ENCODE measurements at regions not wholly inside any gene's neighbourhood (a gene's known extent, or its start where the extent isn't known, plus 50 kb on each side); places are given as distances from the start of the nearest gene placed in this dataset.

DNA sequence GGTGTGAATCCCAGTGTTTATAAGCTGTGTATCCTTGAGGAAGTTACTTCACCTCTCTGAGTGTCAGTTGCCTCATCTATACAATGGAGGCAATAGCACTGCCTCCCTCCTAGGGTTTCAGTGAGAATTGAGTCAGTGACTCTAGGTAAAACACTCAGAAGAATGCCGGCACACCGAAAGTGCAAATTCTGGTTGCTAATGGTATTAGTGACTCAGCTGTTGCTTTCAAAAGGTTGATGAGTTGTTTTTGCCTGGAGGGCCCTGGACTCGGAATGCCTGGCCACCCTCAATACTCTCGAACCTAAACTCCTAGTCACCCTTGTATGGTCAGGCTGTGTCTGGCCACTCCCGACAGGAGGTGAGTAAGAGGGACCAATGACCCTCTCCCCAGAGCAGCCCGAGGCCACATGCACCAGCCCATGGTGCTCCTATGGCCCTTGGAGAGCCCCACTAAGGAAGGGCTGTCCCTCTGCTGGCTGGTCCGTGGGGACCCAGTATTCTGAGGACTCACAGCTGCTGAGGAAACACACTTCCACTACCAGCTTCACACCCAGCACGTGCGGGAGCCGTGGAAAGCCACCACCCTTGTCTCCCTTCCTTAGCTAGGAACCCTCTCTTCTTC, 60.2 kb downstream of the CALML3 start:
- no peak for TF ChIP-seq CTCF (IDR thresholded peaks at IDR 0.05)
- TF ChIP-seq POLR2A (IDR thresholded peaks at IDR 0.05), result no peak
